ENCODE measurements at regions not wholly inside any gene's neighbourhood (a gene's known extent, or its start where the extent isn't known, plus 50 kb on each side); places are given as distances from the start of the nearest gene placed in this dataset.

GRCh38 chr18:25726298-25726697, 364.1 kb downstream of the SS18 start:
- no peak for DNase-seq (ENCODE audit: low read depth, low spot score)

GRCh38 chr18:25725501-25725900, 364.9 kb downstream of the SS18 start:
- DNase-seq (ENCODE audit: low read depth, low spot score) = no peak

GRCh38 chr18:25724997-25725396, 365.4 kb downstream of the SS18 start:
- no peak for DNase-seq (ENCODE audit: low read depth, low spot score)

- no peak for DNase-seq (ENCODE audit: low read depth, low spot score)
Observed at GRCh38 chr18:25724121-25724520, 366.3 kb downstream of the SS18 start.

- DNase-seq (ENCODE audit: low read depth, low spot score) = no peak
Observed at GRCh38 chr18:25713103-25713502, 361.1 kb upstream of the ZNF521 start.

- DNase-seq (ENCODE audit: low read depth, low spot score) = no peak
Observed at GRCh38 chr18:25710981-25711380, 359.0 kb upstream of the ZNF521 start.

GRCh38 chr18:25705650-25706049, 353.7 kb upstream of the ZNF521 start:
- no peak for DNase-seq (ENCODE audit: low read depth, low spot score)

- no peak for DNase-seq (ENCODE audit: low read depth, low spot score)
Observed at GRCh38 chr18:25704494-25704893, 352.5 kb upstream of the ZNF521 start.

- DNase-seq (ENCODE audit: low read depth, low spot score) = no peak
Observed at GRCh38 chr18:25704071-25704470, 352.1 kb upstream of the ZNF521 start.

- no peak for DNase-seq (ENCODE audit: low read depth, low spot score)
Observed at GRCh38 chr18:25701821-25702220, 349.9 kb upstream of the ZNF521 start.

GRCh38 chr18:25686960-25687500, 335.1 kb upstream of the ZNF521 start:
- no peak for DNase-seq (ENCODE audit: low read depth, low spot score)

GRCh38 chr18:25685088-25685487, 333.1 kb upstream of the ZNF521 start:
- DNase-seq (ENCODE audit: low read depth, low spot score) = no peak

- no peak for DNase-seq (ENCODE audit: low read depth, low spot score)
Observed at GRCh38 chr18:25679491-25679890, 327.5 kb upstream of the ZNF521 start.

GRCh38 chr18:25678221-25678620, 326.3 kb upstream of the ZNF521 start:
- no peak for DNase-seq (ENCODE audit: low read depth, low spot score)

- DNase-seq (ENCODE audit: low read depth, low spot score) = no peak
Observed at GRCh38 chr18:25675123-25675850, 323.3 kb upstream of the ZNF521 start.

- DNase-seq (ENCODE audit: low read depth, low spot score) = no peak
Observed at GRCh38 chr18:25674183-25674582, 322.2 kb upstream of the ZNF521 start.

- DNase-seq (ENCODE audit: low read depth, low spot score) = no peak
Observed at GRCh38 chr18:25672490-25672889, 320.5 kb upstream of the ZNF521 start.

GRCh38 chr18:25669741-25670140, 317.8 kb upstream of the ZNF521 start:
- DNase-seq (ENCODE audit: low read depth, low spot score) = no peak

GRCh38 chr18:25662272-25662671, 310.3 kb upstream of the ZNF521 start:
- DNase-seq (ENCODE audit: low read depth, low spot score) = no peak

- DNase-seq (ENCODE audit: low read depth, low spot score) = no peak
Observed at GRCh38 chr18:25661831-25662230, 309.9 kb upstream of the ZNF521 start.

GRCh38 chr18:25659541-25659940, 307.6 kb upstream of the ZNF521 start:
- DNase-seq (ENCODE audit: low read depth, low spot score) = no peak

- no peak for DNase-seq (ENCODE audit: low read depth, low spot score)
Observed at GRCh38 chr18:25658476-25658875, 306.5 kb upstream of the ZNF521 start.

- no peak for DNase-seq (ENCODE audit: low read depth, low spot score)
Observed at GRCh38 chr18:25651553-25651952, 299.6 kb upstream of the ZNF521 start.
